Parathyroid adenoma (tissue), 2 donors: ENCODE measurements at regions not wholly inside any gene's neighbourhood (a gene's known extent, or its start where the extent isn't known, plus 50 kb on each side); places are given as distances from the start of the nearest gene placed in this dataset.

Experiments used
- H2AFZ ChIP-seq: fragments of 300-600 bp; sonication (generic); one replicate; pipeline ENCODE4 v1.7.0; 2017; ENCODE audit warnings: antibody characterized with exemption, mild to moderate bottlenecking
- H3K27ac ChIP-seq: fragments of 300-600 bp; sonication (generic); one replicate; pipeline ENCODE4 v1.7.0; 2017
- H3K27me3 ChIP-seq: fragments of 300-600 bp; sonication (generic); one replicate; pipeline ENCODE4 v1.7.0; 2017; ENCODE audit warnings: low read length; ENCODE audit not compliant: control insufficient read depth, insufficient read depth
- H3K36me3 ChIP-seq: fragments of 300-600 bp; sonication (generic); one replicate; pipeline ENCODE4 v1.7.0; 2017; ENCODE audit warnings: low read length; ENCODE audit not compliant: control insufficient read depth, insufficient read depth
- H3K4me1 ChIP-seq: fragments of 300-600 bp; sonication (generic); one replicate; pipeline ENCODE4 v1.7.0; 2017; ENCODE audit warnings: control low read depth
- H3K4me2 ChIP-seq: fragments of 300-600 bp; sonication (generic); one replicate; pipeline ENCODE4 v1.7.0; 2017; ENCODE audit warnings: low read length
- H3K4me3 ChIP-seq: fragments of 300-600 bp; sonication (generic); one replicate; pipeline ENCODE4 v1.7.0; 2017; ENCODE audit warnings: low read depth, low read length
- H3K79me2 ChIP-seq: fragments of 300-600 bp; sonication (generic); one replicate; pipeline ENCODE4 v1.7.0; 2017; ENCODE audit warnings: control low read depth
- H3K9ac ChIP-seq: fragments of 300-600 bp; sonication (generic); one replicate; pipeline ENCODE4 v1.7.0; 2017; ENCODE audit warnings: mild to moderate bottlenecking
- H3K9me3 ChIP-seq: fragments of 300-600 bp; sonication (generic); one replicate; pipeline ENCODE4 v1.7.0; 2017; ENCODE audit warnings: low read length; ENCODE audit not compliant: control insufficient read depth
- CTCF ChIP-seq: fragments of 300-600 bp; sonication (generic); IDR thresholded peaks from one replicate; pipeline ENCODE4 v1.7.0; 2017; ENCODE audit warnings: antibody characterized with exemption, mild to moderate bottlenecking
- donor health status: primary hyperparathyroidism.

GRCh38 chr5:123718238-123718637 is 206.3 kb downstream of the CSNK1G3 start:
- Histone ChIP-seq H2AFZ (no peak overlapping the region), H3K36me3 (no peaks in the 10 kb centered on the region), H3K4me1 (no peaks in the 10 kb centered on the region), H3K4me2 (no peak overlapping the region), H3K27ac (no peak overlapping the region), H3K4me3 (no peak overlapping the region), H3K79me2 (no peaks in the 10 kb centered on the region), H3K9ac (no peak overlapping the region), H3K9me3 (no peaks in the 10 kb centered on the region), H3K27me3 (no peaks in the 10 kb centered on the region)
- no peak for TF ChIP-seq CTCF

- Histone ChIP-seq H3K36me3 (no peaks in the 10 kb centered on the region), H3K27ac (no peak overlapping the region), H3K4me2 (no peak overlapping the region), H3K9me3 (no peaks in the 10 kb centered on the region), H3K4me3 (no peak overlapping the region), H2AFZ (no peak overlapping the region), H3K27me3 (no peaks in the 10 kb centered on the region), H3K9ac (no peak overlapping the region), H3K4me1 (no peaks in the 10 kb centered on the region), H3K79me2 (no peaks in the 10 kb centered on the region)
- no peak for TF ChIP-seq CTCF
Observed at GRCh38 chr5:123717139-123717538, 205.2 kb downstream of the CSNK1G3 start.

GRCh38 chr5:123710031-123710430 is 198.1 kb downstream of the CSNK1G3 start:
- no peaks in the 10 kb centered on the region for H3K79me2 ChIP-seq
- no peak overlapping the region for H2AFZ ChIP-seq
- H3K4me1 ChIP-seq = no peaks in the 10 kb centered on the region
- no peak overlapping the region for H3K27ac ChIP-seq
- no peaks in the 10 kb centered on the region for H3K27me3 ChIP-seq
- H3K4me3 ChIP-seq = no peak overlapping the region
- no peaks in the 10 kb centered on the region for H3K9me3 ChIP-seq
- no peaks in the 10 kb centered on the region for H3K36me3 ChIP-seq
- no peak overlapping the region for H3K9ac ChIP-seq
- H3K4me2 ChIP-seq = no peak overlapping the region
- TF ChIP-seq CTCF = no peak

GRCh38 chr5:123709422-123709821 is 197.4 kb downstream of the CSNK1G3 start:
- Histone ChIP-seq H3K9ac (no peak overlapping the region), H3K4me3 (no peak overlapping the region), H3K9me3 (no peaks in the 10 kb centered on the region), H3K36me3 (no peaks in the 10 kb centered on the region), H3K4me2 (no peak overlapping the region), H3K4me1 (no peaks in the 10 kb centered on the region), H3K27me3 (no peaks in the 10 kb centered on the region), H2AFZ (no peak overlapping the region), H3K27ac (no peak overlapping the region), H3K79me2 (no peaks in the 10 kb centered on the region)
- TF ChIP-seq CTCF = no peak

GRCh38 chr5:123708074-123708806 is 196.3 kb downstream of the CSNK1G3 start:
- no peaks in the 10 kb centered on the region for H3K4me1 ChIP-seq
- no peaks in the 10 kb centered on the region for H3K27me3 ChIP-seq
- no peak overlapping the region for H3K9ac ChIP-seq
- no peak overlapping the region for H3K4me2 ChIP-seq
- H3K4me3 ChIP-seq = no peak overlapping the region
- H3K27ac ChIP-seq = no peak overlapping the region
- TF ChIP-seq CTCF = no peak
- no peaks in the 10 kb centered on the region for H3K79me2 ChIP-seq
- H3K9me3 ChIP-seq = no peaks in the 10 kb centered on the region
- no peaks in the 10 kb centered on the region for H3K36me3 ChIP-seq
- no peak overlapping the region for H2AFZ ChIP-seq
